Chondrocyte (in vitro differentiated cells): ENCODE measurements at regions not wholly inside any gene's neighbourhood (a gene's known extent, or its start where the extent isn't known, plus 50 kb on each side); places are given as distances from the start of the nearest gene placed in this dataset.

ENCODE experiments used
- DNase-seq: peaks from one replicate; pipeline ENCODE4 v3.0.0; 2021; ENCODE audit warnings: mixed read lengths, low spot score
- H3K27ac Mint-ChIP-seq: one replicate; pipeline ENCODE4 v1.8.0; 2021; ENCODE audit warnings: mild to moderate bottlenecking, moderate library complexity, mixed read lengths; ENCODE audit not compliant: unreplicated experiment
- H3K27me3 Mint-ChIP-seq: 2 replicates; pipeline ENCODE4 v1.8.0; 2021; ENCODE audit warnings: low read depth, mixed read lengths
- H3K36me3 Mint-ChIP-seq: 2 replicates; pipeline ENCODE4 v1.8.0; 2021; ENCODE audit warnings: low read depth, mixed read lengths
- H3K4me1 Mint-ChIP-seq: 2 replicates; pipeline ENCODE4 v1.8.0; 2021; ENCODE audit warnings: low read depth, mild to moderate bottlenecking, mixed read lengths
- H3K4me3 Mint-ChIP-seq: one replicate; pipeline ENCODE4 v1.8.0; 2021; ENCODE audit warnings: mild to moderate bottlenecking, moderate library complexity, mixed read lengths; ENCODE audit not compliant: unreplicated experiment
- H3K9me3 Mint-ChIP-seq: 2 replicates; pipeline ENCODE4 v1.8.0; 2021; ENCODE audit warnings: low read depth, mixed read lengths
- CTCF ChIP-seq: fragments of 200-600 bp; sonication (generic); IDR thresholded peaks from 2 replicates; pipeline ENCODE4 v1.5.0; 2021; ENCODE audit warnings: antibody characterized with exemption, mild to moderate bottlenecking, moderate library complexity

GRCh38 chr21:19141511-19141910 is 737.9 kb upstream of the TMPRSS15 start:
- no peak overlapping the region for H3K27ac Mint-ChIP-seq
- no peaks in the 10 kb centered on the region for H3K9me3 Mint-ChIP-seq
- no peak overlapping the region for H3K4me3 Mint-ChIP-seq
- no peak for TF ChIP-seq CTCF
- DNase-seq, result no peak
- H3K36me3 Mint-ChIP-seq, result no peaks in the 10 kb centered on the region
- H3K27me3 Mint-ChIP-seq, result no peaks in the 10 kb centered on the region
- no peaks in the 10 kb centered on the region for H3K4me1 Mint-ChIP-seq

- H3K4me3 Mint-ChIP-seq, result no peak overlapping the region
- DNase-seq, result no peak
- H3K9me3 Mint-ChIP-seq, result peaks cover 16% of the 10 kb centered on the region
- peaks cover 6% of the 10 kb centered on the region for H3K4me1 Mint-ChIP-seq
- no peak for TF ChIP-seq CTCF
- H3K27me3 Mint-ChIP-seq, result no peaks in the 10 kb centered on the region
- no peak overlapping the region for H3K27ac Mint-ChIP-seq
- peaks cover 1% of the 10 kb centered on the region for H3K36me3 Mint-ChIP-seq
Measured at GRCh38 chr21:19145682-19146293, 742.2 kb upstream of the TMPRSS15 start.

- Mint-ChIP-seq H3K27me3 (no peaks in the 10 kb centered on the region), H3K9me3 (peaks cover 16% of the 10 kb centered on the region), H3K4me1 (peaks cover 6% of the 10 kb centered on the region), H3K4me3 (no peak overlapping the region), H3K27ac (no peak overlapping the region), H3K36me3 (peaks cover 1% of the 10 kb centered on the region)
- no peak for TF ChIP-seq CTCF
- no peak for DNase-seq
Measured at GRCh38 chr21:19148056-19148455, 744.5 kb upstream of the TMPRSS15 start.

- no peak for TF ChIP-seq CTCF
- Mint-ChIP-seq H3K27ac (no peak overlapping the region), H3K36me3 (no peaks in the 10 kb centered on the region), H3K9me3 (peaks cover 3% of the 10 kb centered on the region), H3K4me1 (no peaks in the 10 kb centered on the region), H3K27me3 (no peaks in the 10 kb centered on the region), H3K4me3 (no peak overlapping the region)
- no peak for DNase-seq
Measured at GRCh38 chr21:19171585-19171984, 768.0 kb upstream of the TMPRSS15 start.

- H3K27me3 Mint-ChIP-seq, result no peaks in the 10 kb centered on the region
- no peak for TF ChIP-seq CTCF
- H3K4me1 Mint-ChIP-seq, result no peaks in the 10 kb centered on the region
- DNase-seq, result no peak
- no peak overlapping the region for H3K27ac Mint-ChIP-seq
- no peaks in the 10 kb centered on the region for H3K36me3 Mint-ChIP-seq
- H3K9me3 Mint-ChIP-seq, result no peaks in the 10 kb centered on the region
- H3K4me3 Mint-ChIP-seq, result no peak overlapping the region
Measured at GRCh38 chr21:19181604-19182140, 778.1 kb upstream of the TMPRSS15 start.
